SK-N-SH treated with all-trans-retinoic acid at 6 μM for 48 hours (cell line): ENCODE measurements at regions not wholly inside any gene's neighbourhood (a gene's known extent, or its start where the extent isn't known, plus 50 kb on each side); places are given as distances from the start of the nearest gene placed in this dataset.

Source experiments
- ARNTL ChIP-seq: fragments of 450-650 bp; formaldehyde crosslinking; IDR thresholded peaks from 2 replicates; pipeline ENCODE4 v1.5.0; 2020; ENCODE audit warnings: low read depth, mild to moderate bottlenecking, moderate library complexity, borderline replicate concordance
- CREB5 ChIP-seq: fragments of 250-450 bp; sonication (Bioruptor Pico); IDR thresholded peaks from 2 replicates; pipeline ENCODE4 v1.5.1; 2020; ENCODE audit warnings: low read depth, mild to moderate bottlenecking, moderate library complexity
- CSRNP3 ChIP-seq: fragments of 250-450 bp; sonication (Bioruptor Pico); IDR thresholded peaks from 2 replicates; pipeline ENCODE4 v1.5.1; 2021; ENCODE audit warnings: mild to moderate bottlenecking, moderate library complexity
- ESRRG ChIP-seq: fragments of 250-450 bp; sonication (Bioruptor Pico); IDR thresholded peaks from 2 replicates; pipeline ENCODE4 v1.6.1; 2021; ENCODE audit warnings: mild to moderate bottlenecking
- OSR1 ChIP-seq: fragments of 250-450 bp; sonication (Bioruptor Pico); IDR thresholded peaks from 2 replicates; pipeline ENCODE4 v1.8.0; 2022; ENCODE audit warnings: moderate library complexity, mild to moderate bottlenecking, inconsistent platforms
- POU6F1 ChIP-seq: fragments of 250-450 bp; sonication (Bioruptor Pico); IDR thresholded peaks from 2 replicates; pipeline ENCODE4 v1.8.0; 2021; ENCODE audit warnings: low read depth, mild to moderate bottlenecking, moderate library complexity, borderline replicate concordance
- TOX ChIP-seq: fragments of 250-450 bp; sonication (Bioruptor Pico); IDR thresholded peaks from 2 replicates; pipeline ENCODE4 v1.8.0; 2021; ENCODE audit warnings: mild to moderate bottlenecking, moderate library complexity, borderline replicate concordance
- ZC3H10 ChIP-seq: fragments of 250-450 bp; sonication (Bioruptor Pico); IDR thresholded peaks from 2 replicates; pipeline ENCODE4 v1.5.1; 2021; ENCODE audit warnings: mild to moderate bottlenecking, moderate library complexity
- ZFP30 ChIP-seq: fragments of 450-650 bp; formaldehyde crosslinking; IDR thresholded peaks from 2 replicates; pipeline ENCODE4 v1.5.0; 2022; ENCODE audit warnings: mild to moderate bottlenecking, moderate library complexity

- TF ChIP-seq ZC3H10 (CRISPR knock-in tag) (no peak), CREB5 (CRISPR knock-in tag) (no peak), ARNTL (CRISPR knock-in tag) (no peak), TOX (CRISPR knock-in tag) (no peak), POU6F1 (CRISPR knock-in tag) (no peak), ZFP30 (CRISPR knock-in tag) (no peak), OSR1 (CRISPR knock-in tag) (no peak), CSRNP3 (CRISPR knock-in tag) (no peak), ESRRG (CRISPR knock-in tag) (no peak)
These were observed 81.5 kb upstream of the GALNT17 start for GRCh38 chr7:71050492-71050891.
